HEK293 (cell line): ENCODE measurements at regions not wholly inside any gene's neighbourhood (a gene's known extent, or its start where the extent isn't known, plus 50 kb on each side); places are given as distances from the start of the nearest gene placed in this dataset.
"Not testable (repeated sequence)": the region's sequence is repeated elsewhere in the genome, so short reads cannot be mapped to it uniquely, and the experiment has no call there.

Experiments used
- CTCF ChIA-PET: fragments of 350-600 bp; formaldehyde crosslinking; extraction: SDS; loops from one replicate; lab custom pipeline; 2021; ENCODE audit warnings: antibody characterized with exemption; lab: Yijun Ruan, JAX
- POLR2A ChIA-PET: fragments of 300-600 bp; formaldehyde crosslinking; extraction: SDS; loops from one replicate; lab custom pipeline; 2020; ENCODE audit warnings: antibody characterized with exemption, inconsistent platforms; lab: Yijun Ruan, JAX
- H3K27ac ChIP-seq: fragments of 200-500 bp; sonication (Bioruptor generic); 2 replicates; pipeline ENCODE4 v1.5.1; 2014; ENCODE audit warnings: low read depth, low read length, control low read depth, inconsistent platforms; ENCODE audit errors: extremely low read depth
- H3K36me3 ChIP-seq, 2 experiments: fragments of 200-500 bp in 1 of 2; sonication (Bioruptor generic) in 1 of 2; 1 replicate in 1 of 2; 2 replicates in 1 of 2; pipeline ENCODE4 v1.5.1; 2014 to 2017; ENCODE audit warnings: inconsistent platforms in 2 of 2, low read length in 2 of 2; ENCODE audit not compliant: control insufficient read depth in 2 of 2, insufficient read depth in 1 of 2
- H3K4me1 ChIP-seq: fragments of 200-500 bp; sonication (Bioruptor generic); 2 replicates; pipeline ENCODE4 v1.5.1; 2014; ENCODE audit warnings: mild to moderate bottlenecking, low read length, inconsistent platforms; ENCODE audit not compliant: control insufficient read depth, insufficient read depth
- H3K4me3 ChIP-seq: 2 replicates; pipeline ENCODE4 v1.5.1; 2011; ENCODE audit warnings: low read depth, mild to moderate bottlenecking, control low read depth, low read length, moderate library complexity
- H3K9me3 ChIP-seq: fragments of 200-500 bp; sonication (Bioruptor generic); 2 replicates; pipeline ENCODE4 v1.5.1; 2014; ENCODE audit warnings: low read depth, low read length, inconsistent platforms; ENCODE audit not compliant: control insufficient read depth, insufficient read depth
- FEZF1 ChIP-seq: fragments of 450-650 bp; formaldehyde crosslinking; IDR thresholded peaks from 2 replicates; pipeline ENCODE4 v1.5.1; 2016; ENCODE audit warnings: missing biosample characterization, missing genetic modification characterization
- KLF10 ChIP-seq: fragments of 450-650 bp; IDR thresholded peaks from 2 replicates; pipeline ENCODE4 v1.5.1; 2018; ENCODE audit warnings: missing biosample characterization, mild to moderate bottlenecking, missing genetic modification characterization
- OSR2 ChIP-seq: fragments of 450-650 bp; formaldehyde crosslinking; IDR thresholded peaks from 2 replicates; pipeline ENCODE4 v1.5.1; 2016; ENCODE audit warnings: missing biosample characterization, missing genetic modification characterization
- PRDM6 ChIP-seq: fragments of 450-650 bp; formaldehyde crosslinking; IDR thresholded peaks from 2 replicates; pipeline ENCODE4 v1.5.1; 2017; ENCODE audit warnings: missing biosample characterization, missing genetic modification characterization
- SP7 ChIP-seq: fragments of 450-650 bp; formaldehyde crosslinking; IDR thresholded peaks from 2 replicates; pipeline ENCODE4 v1.5.1; 2016; ENCODE audit warnings: missing biosample characterization, missing genetic modification characterization
- YY1 ChIP-seq: fragments of 450-650 bp; formaldehyde crosslinking; IDR thresholded peaks from 2 replicates; pipeline ENCODE4 v1.5.1; 2018; ENCODE audit warnings: missing biosample characterization, missing genetic modification characterization
- ZBTB20 ChIP-seq: fragments of 450-650 bp; formaldehyde crosslinking; IDR thresholded peaks from 2 replicates; pipeline ENCODE4 v1.5.1; 2016; ENCODE audit warnings: missing biosample characterization, missing genetic modification characterization
- ZBTB21 ChIP-seq: fragments of 450-650 bp; formaldehyde crosslinking; IDR thresholded peaks from 2 replicates; pipeline ENCODE4 v1.5.1; 2017; ENCODE audit warnings: missing biosample characterization, missing genetic modification characterization
- ZEB2 ChIP-seq: fragments of 450-650 bp; formaldehyde crosslinking; IDR thresholded peaks from 2 replicates; pipeline ENCODE4 v1.5.1; 2016; ENCODE audit warnings: missing biosample characterization, missing genetic modification characterization
- ZNF146 ChIP-seq: fragments of 450-650 bp; formaldehyde crosslinking; IDR thresholded peaks from 2 replicates; pipeline ENCODE4 v1.5.1; 2016; ENCODE audit warnings: missing biosample characterization, missing genetic modification characterization
- ZNF202 ChIP-seq: fragments of 450-650 bp; formaldehyde crosslinking; IDR thresholded peaks from 2 replicates; pipeline ENCODE4 v1.5.1; 2016; ENCODE audit warnings: missing biosample characterization, missing genetic modification characterization, borderline replicate concordance
- ZNF292 ChIP-seq: fragments of 450-650 bp; formaldehyde crosslinking; IDR thresholded peaks from 2 replicates; pipeline ENCODE4 v1.5.1; 2016; ENCODE audit warnings: low read depth, missing biosample characterization, missing genetic modification characterization, borderline replicate concordance
- ZNF513 ChIP-seq: fragments of 450-650 bp; IDR thresholded peaks from 2 replicates; pipeline ENCODE4 v1.5.1; 2018; ENCODE audit warnings: missing biosample characterization, missing genetic modification characterization
- ZNF548 ChIP-seq: fragments of 450-650 bp; formaldehyde crosslinking; IDR thresholded peaks from 2 replicates; pipeline ENCODE4 v1.5.1; 2016; ENCODE audit warnings: missing biosample characterization, missing genetic modification characterization
- ZNF600 ChIP-seq: fragments of 450-650 bp; formaldehyde crosslinking; IDR thresholded peaks from 2 replicates; pipeline ENCODE4 v1.5.1; 2016; ENCODE audit warnings: missing biosample characterization, missing genetic modification characterization
- ZNF629 ChIP-seq: fragments of 450-650 bp; formaldehyde crosslinking; IDR thresholded peaks from 2 replicates; pipeline ENCODE4 v1.5.1; 2017; ENCODE audit warnings: missing biosample characterization, missing genetic modification characterization
- ZNF768 ChIP-seq: fragments of 450-650 bp; formaldehyde crosslinking; IDR thresholded peaks from 2 replicates; pipeline ENCODE4 v1.5.1; 2018; ENCODE audit warnings: missing biosample characterization, mild to moderate bottlenecking, missing genetic modification characterization
- ZSCAN16 ChIP-seq: fragments of 450-650 bp; formaldehyde crosslinking; IDR thresholded peaks from 2 replicates; pipeline ENCODE4 v1.5.1; 2016; ENCODE audit warnings: missing biosample characterization, missing genetic modification characterization
- ZSCAN23 ChIP-seq: fragments of 450-650 bp; formaldehyde crosslinking; IDR thresholded peaks from 2 replicates; pipeline ENCODE4 v1.5.1; 2016; ENCODE audit warnings: missing biosample characterization, missing genetic modification characterization
- ZSCAN30 ChIP-seq: fragments of 450-650 bp; IDR thresholded peaks from 2 replicates; pipeline ENCODE4 v1.5.1; 2018; ENCODE audit warnings: missing biosample characterization, mild to moderate bottlenecking, missing genetic modification characterization, moderate library complexity
- TF ChIP-seq, protein P1 (sequence below): fragments of 450-650 bp; formaldehyde crosslinking; IDR thresholded peaks from 2 replicates; pipeline ENCODE4 v1.5.1; 2016; ENCODE audit warnings: missing biosample characterization, missing genetic modification characterization
- TF ChIP-seq, protein P2 (sequence below): fragments of 450-650 bp; formaldehyde crosslinking; IDR thresholded peaks from 2 replicates; pipeline ENCODE4 v1.5.1; 2016; ENCODE audit warnings: missing biosample characterization, missing genetic modification characterization

DNA sequence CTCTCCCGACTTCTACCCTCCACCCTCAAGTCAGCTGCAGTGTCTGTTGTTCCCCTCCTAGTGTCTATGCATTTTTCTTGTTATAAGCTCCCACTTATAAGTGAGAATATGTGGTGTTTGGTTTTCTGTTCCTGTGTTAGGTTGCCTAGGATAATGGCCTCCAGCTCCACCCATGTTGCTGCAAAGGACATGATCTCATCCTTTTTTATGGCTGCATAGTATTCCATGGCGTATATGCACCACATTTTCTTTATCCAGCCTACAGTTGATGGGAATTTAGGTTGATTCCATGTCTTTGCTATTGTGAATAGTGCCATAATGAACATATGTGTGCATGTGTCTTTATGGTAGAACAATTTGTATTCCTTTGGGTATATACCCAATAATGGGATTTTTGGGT is 80.7 kb downstream of the SPTSSA start:
- H3K9me3 ChIP-seq, H3K4me1 ChIP-seq, H3K36me3 ChIP-seq, CTCF ChIA-PET, H3K4me3 ChIP-seq, POLR2A ChIA-PET, H3K27ac ChIP-seq: not testable (repeated sequence)
- TF ChIP-seq, protein P1, sequence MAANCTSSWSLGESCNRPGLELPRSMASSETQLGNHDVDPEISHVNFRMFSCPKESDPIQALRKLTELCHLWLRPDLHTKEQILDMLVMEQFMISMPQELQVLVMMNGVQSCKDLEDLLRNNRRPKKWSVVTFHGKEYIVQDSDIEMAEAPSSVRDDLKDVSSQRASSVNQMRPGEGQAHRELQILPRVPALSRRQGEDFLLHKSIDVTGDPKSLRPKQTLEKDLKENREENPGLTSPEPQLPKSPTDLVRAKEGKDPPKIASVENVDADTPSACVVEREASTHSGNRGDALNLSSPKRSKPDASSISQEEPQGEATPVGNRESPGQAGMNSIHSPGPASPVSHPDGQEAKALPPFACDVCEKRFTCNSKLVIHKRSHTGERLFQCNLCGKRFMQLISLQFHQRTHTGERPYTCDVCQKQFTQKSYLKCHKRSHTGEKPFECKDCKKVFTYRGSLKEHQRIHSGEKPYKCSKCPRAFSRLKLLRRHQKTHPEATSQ = peak; percentile 57; the same call in 1 of the 2 replicates
- TF ChIP-seq ZNF146 (tag by site-specific recombination) = peak; percentile 100
- TF ChIP-seq, protein P2, sequence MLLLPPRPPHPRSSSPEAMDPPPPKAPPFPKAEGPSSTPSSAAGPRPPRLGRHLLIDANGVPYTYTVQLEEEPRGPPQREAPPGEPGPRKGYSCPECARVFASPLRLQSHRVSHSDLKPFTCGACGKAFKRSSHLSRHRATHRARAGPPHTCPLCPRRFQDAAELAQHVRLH (tag by site-specific recombination) = peak; percentile 52; the same call in 1 of the 2 replicates

- Histone ChIP-seq H3K4me1 (no peaks in the 10 kb centered on the region; the same call in 1 of the 2 replicates), H3K9me3 (no peaks in the 10 kb centered on the region), H3K27ac (no peak overlapping the region), H3K4me3 (no peak overlapping the region), H3K36me3 (no peaks in the 10 kb centered on the region)
- ChIA-PET POLR2A (no interaction called here), CTCF (no interaction called here)
- no peak for TF ChIP-seq ZNF202 (tag by site-specific recombination)
- TF ChIP-seq ZNF513 (tag by site-specific recombination) = no peak
- TF ChIP-seq PRDM6 = peak; percentile 17
- TF ChIP-seq YY1 (tag by site-specific recombination) = no peak
- no peak; the same call in 1 of the 2 replicates for TF ChIP-seq FEZF1 (tag by site-specific recombination)
- TF ChIP-seq ZNF548 = no peak
- peak; percentile 99 for TF ChIP-seq SP7 (tag by site-specific recombination)
- no peak for TF ChIP-seq ZSCAN23
- no peak for TF ChIP-seq KLF10 (tag by site-specific recombination)
- peak; percentile 65; the same call in 1 of the 2 replicates for TF ChIP-seq ZNF629 (tag by site-specific recombination)
- TF ChIP-seq ZSCAN30 (tag by site-specific recombination) = no peak
- peak; percentile 65 for TF ChIP-seq ZEB2 (tag by site-specific recombination)
- TF ChIP-seq ZSCAN16 (tag by site-specific recombination) = no peak
- TF ChIP-seq OSR2 = peak; percentile 51; the same call in 1 of the 2 replicates
- TF ChIP-seq ZBTB20 (tag by site-specific recombination) = no peak
- no peak for TF ChIP-seq ZNF292
- no peak for TF ChIP-seq ZBTB21 (tag by site-specific recombination)
- no peak for TF ChIP-seq ZNF600 (tag by site-specific recombination)
- no peak for TF ChIP-seq ZNF768 (tag by site-specific recombination)
These were observed 81.6 kb downstream of the SPTSSA start for GRCh38 chr14:34380471-34380845.
